Right ventricle myocardium superior (tissue), 1 donor: ENCODE measurements at regions not wholly inside any gene's neighbourhood (a gene's known extent, or its start where the extent isn't known, plus 50 kb on each side); places are given as distances from the start of the nearest gene placed in this dataset.

ENCODE experiments used
- ATAC-seq: fragments of 200-7000 bp; cut with Tn5 transposase; one replicate; pipeline ENCODE4 v1.9.1; 2020; ENCODE audit warnings: mild to moderate bottlenecking; ENCODE audit not compliant: poor library complexity
- DNase-seq: peaks from one replicate; pipeline ENCODE4 v3.0.0-alpha.2; 2020
- intact Hi-C: fragments of 100-400 bp; cut with DNase I; formaldehyde crosslinking; loops from one replicate; pipeline ENCODE4 v1.11.2; 2022
- donor health status: DM: no; HTN: yes; CAD: no; lungs with severe emphysema.

- DNase-seq = no peak
- intact Hi-C loops = no loop called here
- no peak for ATAC-seq
Observed at GRCh38 chr7:25906003-25906402, 246.0 kb upstream of the NFE2L3 start.

GRCh38 chr7:25906760-25907159, 245.2 kb upstream of the NFE2L3 start:
- intact Hi-C loops = no loop called here
- no peak for ATAC-seq
- DNase-seq = no peak

GRCh38 chr7:25907214-25907613, 244.8 kb upstream of the NFE2L3 start:
- no peak for ATAC-seq
- DNase-seq = no peak
- intact Hi-C loops = no loop called here

- no peak for DNase-seq
- no peak for ATAC-seq
Observed at GRCh38 chr7:25907731-25908130, 244.3 kb upstream of the NFE2L3 start.

GRCh38 chr7:25908154-25908949, 243.6 kb upstream of the NFE2L3 start:
- intact Hi-C loops = no loop called here
- DNase-seq (no peak), ATAC-seq (no peak)

More at GRCh38 chr7:25907731-25908130, 244.3 kb upstream of the NFE2L3 start:
- intact Hi-C loops = no loop called here

GRCh38 chr7:25911738-25912607, 240.0 kb upstream of the NFE2L3 start:
- no peak for DNase-seq
- intact Hi-C loops = no loop called here
- no peak for ATAC-seq

GRCh38 chr7:25913598-25914224, 238.3 kb upstream of the NFE2L3 start:
- ATAC-seq = no peak
- no peak for DNase-seq
- intact Hi-C loops = no loop called here

GRCh38 chr7:25918731-25919130, 233.3 kb upstream of the NFE2L3 start:
- ATAC-seq = no peak
- no peak for DNase-seq
- intact Hi-C loops = no loop called here

- DNase-seq (no peak), ATAC-seq (no peak)
- intact Hi-C loops = no loop called here
Observed at GRCh38 chr7:25922296-25922695, 229.7 kb upstream of the NFE2L3 start.

- no peak for ATAC-seq
- DNase-seq = no peak
- intact Hi-C loops = no loop called here
Observed at GRCh38 chr7:25923741-25924460, 228.1 kb upstream of the NFE2L3 start.

- intact Hi-C loops = no loop called here
- no peak for DNase-seq
- ATAC-seq = no peak
Observed at GRCh38 chr7:25926009-25926408, 226.0 kb upstream of the NFE2L3 start.

- ATAC-seq = no peak
- no peak for DNase-seq
- intact Hi-C loops = no loop called here
Observed at GRCh38 chr7:25926451-25926850, 225.5 kb upstream of the NFE2L3 start.

- DNase-seq (no peak), ATAC-seq (no peak)
- intact Hi-C loops = no loop called here
Observed at GRCh38 chr7:25926891-25927625, 224.9 kb upstream of the NFE2L3 start.

- intact Hi-C loops = no loop called here
- ATAC-seq = no peak
Observed at GRCh38 chr7:25927626-25927978, 224.4 kb upstream of the NFE2L3 start.

GRCh38 chr7:25928549-25929330, 223.3 kb upstream of the NFE2L3 start:
- intact Hi-C loops = no loop called here
- no peak for ATAC-seq
- DNase-seq = no peak

More at GRCh38 chr7:25927626-25927978, 224.4 kb upstream of the NFE2L3 start:
- DNase-seq = no peak

GRCh38 chr7:25929448-25929847, 222.6 kb upstream of the NFE2L3 start:
- no peak for ATAC-seq
- intact Hi-C loops = no loop called here
- DNase-seq = no peak

GRCh38 chr7:25930492-25931048, 221.4 kb upstream of the NFE2L3 start:
- ATAC-seq = no peak
- DNase-seq = no peak
- intact Hi-C loops = no loop called here
